HEK293 (cell line): ENCODE measurements at regions not wholly inside any gene's neighbourhood (a gene's known extent, or its start where the extent isn't known, plus 50 kb on each side); places are given as distances from the start of the nearest gene placed in this dataset.

ENCODE experiments used
- CTCF ChIA-PET: fragments of 350-600 bp; formaldehyde crosslinking; extraction: SDS; loops from one replicate; lab custom pipeline; 2021; ENCODE audit warnings: antibody characterized with exemption; lab: Yijun Ruan, JAX
- POLR2A ChIA-PET: fragments of 300-600 bp; formaldehyde crosslinking; extraction: SDS; loops from one replicate; lab custom pipeline; 2020; ENCODE audit warnings: antibody characterized with exemption, inconsistent platforms; lab: Yijun Ruan, JAX
- H3K27ac ChIP-seq: fragments of 200-500 bp; sonication (Bioruptor generic); 2 replicates; pipeline ENCODE4 v1.5.1; 2014; ENCODE audit warnings: low read depth, low read length, control low read depth, inconsistent platforms; ENCODE audit errors: extremely low read depth
- H3K36me3 ChIP-seq, 2 experiments: fragments of 200-500 bp in 1 of 2; sonication (Bioruptor generic) in 1 of 2; 1 replicate in 1 of 2; 2 replicates in 1 of 2; pipeline ENCODE4 v1.5.1; 2014 to 2017; ENCODE audit warnings: inconsistent platforms in 2 of 2, low read length in 2 of 2; ENCODE audit not compliant: control insufficient read depth in 2 of 2, insufficient read depth in 1 of 2
- H3K4me1 ChIP-seq: fragments of 200-500 bp; sonication (Bioruptor generic); 2 replicates; pipeline ENCODE4 v1.5.1; 2014; ENCODE audit warnings: mild to moderate bottlenecking, low read length, inconsistent platforms; ENCODE audit not compliant: control insufficient read depth, insufficient read depth
- H3K4me3 ChIP-seq: 2 replicates; pipeline ENCODE4 v1.5.1; 2011; ENCODE audit warnings: low read depth, mild to moderate bottlenecking, control low read depth, low read length, moderate library complexity
- H3K9me3 ChIP-seq: fragments of 200-500 bp; sonication (Bioruptor generic); 2 replicates; pipeline ENCODE4 v1.5.1; 2014; ENCODE audit warnings: low read depth, low read length, inconsistent platforms; ENCODE audit not compliant: control insufficient read depth, insufficient read depth
- BCL6B ChIP-seq: fragments of 450-650 bp; formaldehyde crosslinking; IDR thresholded peaks from 2 replicates; pipeline ENCODE4 v1.5.1; 2017; ENCODE audit warnings: missing biosample characterization, missing genetic modification characterization
- KLF10 ChIP-seq: fragments of 450-650 bp; IDR thresholded peaks from 2 replicates; pipeline ENCODE4 v1.5.1; 2018; ENCODE audit warnings: missing biosample characterization, mild to moderate bottlenecking, missing genetic modification characterization
- KLF8 ChIP-seq: fragments of 450-650 bp; formaldehyde crosslinking; IDR thresholded peaks from 2 replicates; pipeline ENCODE4 v1.5.1; 2016; ENCODE audit warnings: missing biosample characterization, missing genetic modification characterization
- KLF9 ChIP-seq: fragments of 450-650 bp; formaldehyde crosslinking; IDR thresholded peaks from 2 replicates; pipeline ENCODE4 v1.5.1; 2016; ENCODE audit warnings: missing biosample characterization, missing genetic modification characterization, low read depth
- MEIS1 ChIP-seq: sonication (generic); formaldehyde crosslinking; IDR thresholded peaks from 2 replicates; pipeline ENCODE4 v1.8.1; 2022; ENCODE audit warnings: missing genetic modification reagents, mild to moderate bottlenecking, borderline replicate concordance
- PRDM1 ChIP-seq: fragments of 450-650 bp; formaldehyde crosslinking; IDR thresholded peaks from 2 replicates; pipeline ENCODE4; 2016; ENCODE audit warnings: missing biosample characterization, missing genetic modification characterization
- SCRT1 ChIP-seq: fragments of 450-650 bp; formaldehyde crosslinking; IDR thresholded peaks from 2 replicates; pipeline ENCODE4 v1.5.1; 2016; ENCODE audit warnings: missing biosample characterization, missing genetic modification characterization, borderline replicate concordance
- TRIM28 ChIP-seq: IDR thresholded peaks from 2 replicates; pipeline ENCODE4 v1.6.1; 2011; ENCODE audit warnings: low read length, control low read depth, borderline replicate concordance
- WT1 ChIP-seq: fragments of 450-650 bp; formaldehyde crosslinking; IDR thresholded peaks from 2 replicates; pipeline ENCODE4 v1.5.1; 2016; ENCODE audit warnings: missing biosample characterization, missing genetic modification characterization
- YY1 ChIP-seq: fragments of 450-650 bp; formaldehyde crosslinking; IDR thresholded peaks from 2 replicates; pipeline ENCODE4 v1.5.1; 2018; ENCODE audit warnings: missing biosample characterization, missing genetic modification characterization
- ZBTB48 ChIP-seq: fragments of 450-650 bp; formaldehyde crosslinking; IDR thresholded peaks from 2 replicates; pipeline ENCODE4 v1.5.1; 2016; ENCODE audit warnings: missing biosample characterization, missing genetic modification characterization
- ZNF10 ChIP-seq: fragments of 450-650 bp; formaldehyde crosslinking; IDR thresholded peaks from 2 replicates; pipeline ENCODE4 v1.5.1; 2017; ENCODE audit warnings: missing biosample characterization, missing genetic modification characterization
- ZNF114 ChIP-seq: fragments of 450-650 bp; formaldehyde crosslinking; IDR thresholded peaks from 2 replicates; pipeline ENCODE4 v1.5.0; 2017; ENCODE audit warnings: missing biosample characterization, missing genetic modification characterization
- ZNF121 ChIP-seq: fragments of 450-650 bp; formaldehyde crosslinking; IDR thresholded peaks from 2 replicates; pipeline ENCODE4 v1.5.1; 2016; ENCODE audit warnings: missing biosample characterization, missing genetic modification characterization
- ZNF133 ChIP-seq: fragments of 450-650 bp; formaldehyde crosslinking; IDR thresholded peaks from 2 replicates; pipeline ENCODE4 v1.5.1; 2016; ENCODE audit warnings: missing biosample characterization, missing genetic modification characterization
- ZNF155 ChIP-seq: fragments of 450-650 bp; formaldehyde crosslinking; IDR thresholded peaks from 2 replicates; pipeline ENCODE4 v1.5.1; 2016; ENCODE audit warnings: missing biosample characterization, missing genetic modification characterization
- ZNF174 ChIP-seq: fragments of 450-650 bp; formaldehyde crosslinking; IDR thresholded peaks from 2 replicates; pipeline ENCODE4 v1.5.0; 2017; ENCODE audit warnings: missing biosample characterization, mild to moderate bottlenecking, missing genetic modification characterization
- ZNF19 ChIP-seq: fragments of 450-650 bp; formaldehyde crosslinking; IDR thresholded peaks from 2 replicates; pipeline ENCODE4; 2016; ENCODE audit warnings: missing biosample characterization, missing genetic modification characterization, low read depth
- ZNF214 ChIP-seq: fragments of 450-650 bp; formaldehyde crosslinking; IDR thresholded peaks from 2 replicates; pipeline ENCODE4 v1.5.1; 2017; ENCODE audit warnings: missing biosample characterization, mild to moderate bottlenecking, missing genetic modification characterization, borderline replicate concordance
- ZNF221 ChIP-seq: fragments of 450-650 bp; formaldehyde crosslinking; IDR thresholded peaks from 2 replicates; pipeline ENCODE4 v1.5.1; 2017; ENCODE audit warnings: missing biosample characterization, missing genetic modification characterization, borderline replicate concordance
- ZNF223 ChIP-seq: fragments of 450-650 bp; formaldehyde crosslinking; IDR thresholded peaks from 2 replicates; pipeline ENCODE4 v1.5.1; 2016; ENCODE audit warnings: missing biosample characterization, missing genetic modification characterization
- ZNF239 ChIP-seq: fragments of 450-650 bp; formaldehyde crosslinking; IDR thresholded peaks from 2 replicates; pipeline ENCODE4 v1.5.1; 2016; ENCODE audit warnings: missing biosample characterization, missing genetic modification characterization
- ZNF341 ChIP-seq: fragments of 450-650 bp; formaldehyde crosslinking; IDR thresholded peaks from 2 replicates; pipeline ENCODE4; 2016; ENCODE audit warnings: low read depth, missing biosample characterization, missing genetic modification characterization
- ZNF426 ChIP-seq: fragments of 450-650 bp; formaldehyde crosslinking; IDR thresholded peaks from 2 replicates; pipeline ENCODE4 v1.5.1; 2017; ENCODE audit warnings: missing biosample characterization, missing genetic modification characterization, mild to moderate bottlenecking, inconsistent platforms, moderate library complexity
- ZNF433 ChIP-seq: fragments of 450-650 bp; formaldehyde crosslinking; IDR thresholded peaks from 2 replicates; pipeline ENCODE4 v1.5.1; 2016; ENCODE audit warnings: missing biosample characterization, missing genetic modification characterization, low read depth
- ZNF510 ChIP-seq: fragments of 450-650 bp; formaldehyde crosslinking; IDR thresholded peaks from 2 replicates; pipeline ENCODE4 v1.5.1; 2018; ENCODE audit warnings: mild to moderate bottlenecking, missing genetic modification characterization, missing biosample characterization; ENCODE audit not compliant: insufficient replicate concordance
- ZNF530 ChIP-seq: fragments of 450-650 bp; formaldehyde crosslinking; IDR thresholded peaks from 2 replicates; pipeline ENCODE4 v1.5.1; 2016; ENCODE audit warnings: low read depth, missing biosample characterization, missing genetic modification characterization
- ZNF549 ChIP-seq: fragments of 450-650 bp; IDR thresholded peaks from 2 replicates; pipeline ENCODE4 v1.5.1; 2018; ENCODE audit warnings: missing biosample characterization, missing genetic modification characterization, mild to moderate bottlenecking, inconsistent platforms, moderate library complexity
- ZNF580 ChIP-seq: fragments of 450-650 bp; formaldehyde crosslinking; IDR thresholded peaks from 2 replicates; pipeline ENCODE4 v1.5.1; 2016; ENCODE audit warnings: missing biosample characterization, missing genetic modification characterization
- ZNF660 ChIP-seq: fragments of 450-650 bp; IDR thresholded peaks from 2 replicates; pipeline ENCODE4 v1.5.1; 2018; ENCODE audit warnings: missing biosample characterization, mild to moderate bottlenecking, missing genetic modification characterization
- ZNF664 ChIP-seq: fragments of 450-650 bp; formaldehyde crosslinking; IDR thresholded peaks from 2 replicates; pipeline ENCODE4 v1.5.1; 2016; ENCODE audit warnings: missing biosample characterization, missing genetic modification characterization
- ZNF670 ChIP-seq: fragments of 450-650 bp; formaldehyde crosslinking; IDR thresholded peaks from 2 replicates; pipeline ENCODE4 v1.5.1; 2016; ENCODE audit warnings: missing biosample characterization, missing genetic modification characterization, low read depth
- ZNF843 ChIP-seq: fragments of 450-650 bp; formaldehyde crosslinking; IDR thresholded peaks from 2 replicates; pipeline ENCODE4 v1.5.1; 2016; ENCODE audit warnings: missing biosample characterization, missing genetic modification characterization

- ChIA-PET POLR2A (no interaction called here), CTCF (no interaction called here)
Observed at GRCh38 chr7:25594122-25594521, 365.8 kb upstream of the NPVF start.

GRCh38 chr7:25594728-25595127, 366.4 kb upstream of the NPVF start:
- no peak overlapping the region for H3K27ac ChIP-seq
- no peaks in the 10 kb centered on the region for H3K4me1 ChIP-seq
- H3K9me3 ChIP-seq = no peaks in the 10 kb centered on the region
- ChIA-PET CTCF (no interaction called here), POLR2A (no interaction called here)
- H3K36me3 ChIP-seq = no peaks in the 10 kb centered on the region
- no peak overlapping the region for H3K4me3 ChIP-seq
- TF ChIP-seq KLF9 (tag by site-specific recombination) (no peak), ZNF843 (tag by site-specific recombination) (no peak)

More at GRCh38 chr7:25594122-25594521, 365.8 kb upstream of the NPVF start:
- no peaks in the 10 kb centered on the region for H3K4me1 ChIP-seq
- TF ChIP-seq KLF10 (tag by site-specific recombination) (no peak), ZNF155 (tag by site-specific recombination) (no peak), ZNF426 (tag by site-specific recombination) (no peak), ZBTB48 (tag by site-specific recombination) (no peak), TRIM28 (no peak), ZNF221 (tag by site-specific recombination) (no peak), ZNF670 (no peak), ZNF10 (tag by site-specific recombination) (no peak), ZNF530 (tag by site-specific recombination) (no peak), BCL6B (tag by site-specific recombination) (no peak), YY1 (tag by site-specific recombination) (no peak), SCRT1 (tag by site-specific recombination) (no peak), ZNF133 (tag by site-specific recombination) (no peak), ZNF214 (no peak), ZNF239 (tag by site-specific recombination) (no peak), ZNF223 (tag by site-specific recombination) (no peak)
- no peak overlapping the region for H3K27ac ChIP-seq
- no peak overlapping the region for H3K4me3 ChIP-seq
- H3K9me3 ChIP-seq = no peaks in the 10 kb centered on the region
- H3K36me3 ChIP-seq = no peaks in the 10 kb centered on the region

- POLR2A ChIA-PET = no interaction called here
- TF ChIP-seq ZNF664 (tag by site-specific recombination) (no peak), ZBTB48 (tag by site-specific recombination) (no peak), ZNF174 (no peak), ZNF341 (tag by site-specific recombination) (no peak), ZNF19 (tag by site-specific recombination) (no peak), ZNF214 (no peak), MEIS1 (CRISPR knock-in tag) (no peak), ZNF549 (tag by site-specific recombination) (no peak), ZNF660 (tag by site-specific recombination) (no peak), ZNF433 (tag by site-specific recombination) (no peak), KLF8 (tag by site-specific recombination) (no peak), WT1 (tag by site-specific recombination) (no peak), ZNF510 (tag by site-specific recombination) (no peak), ZNF114 (tag by site-specific recombination) (no peak), ZNF580 (no peak), PRDM1 (no peak), ZNF121 (tag by site-specific recombination) (no peak)
- CTCF ChIA-PET = no interaction called here
- Histone ChIP-seq H3K36me3 (no peaks in the 10 kb centered on the region), H3K27ac (no peak overlapping the region), H3K4me1 (no peaks in the 10 kb centered on the region), H3K9me3 (no peaks in the 10 kb centered on the region), H3K4me3 (no peak overlapping the region)
Observed at GRCh38 chr7:25595996-25596395, 367.7 kb upstream of the NPVF start.
